K562 (cell line): ENCODE measurements at regions not wholly inside any gene's neighbourhood (a gene's known extent, or its start where the extent isn't known, plus 50 kb on each side); places are given as distances from the start of the nearest gene placed in this dataset.

ENCODE experiments used
- ARHGAP35 ChIP-seq: fragments of 450-650 bp; IDR thresholded peaks from 2 replicates; pipeline ENCODE4 v1.6.1; 2018; ENCODE audit not compliant: partially characterized antibody
- ARID3A ChIP-seq: IDR thresholded peaks from 2 replicates; pipeline ENCODE4 v1.6.1; 2012; ENCODE audit warnings: low read depth, low read length, improper control_type of control experiment, borderline replicate concordance
- BACH1 ChIP-seq: fragments of 200-800 bp; sonication (Bioruptor generic); IDR thresholded peaks from 2 replicates; pipeline ENCODE4 v1.6.1; 2016; ENCODE audit warnings: missing genetic modification characterization, missing compliant biosample characterization
- BRD4 ChIP-seq: fragments of 200-600 bp; sonication (generic); IDR thresholded peaks from 2 replicates; pipeline ENCODE4 v1.6.1; 2017; ENCODE audit warnings: inconsistent platforms
- CSDE1 ChIP-seq, 2 experiments: fragments of 450-650 bp; IDR thresholded peaks; 2 replicates each; pipeline ENCODE4 v1.6.1; 2016; ENCODE audit warnings: mild to moderate bottlenecking in 1 of 2
- DLX4 ChIP-seq: fragments of 250-450 bp; sonication (Bioruptor Pico); IDR thresholded peaks from 2 replicates; pipeline ENCODE4 v1.6.1; 2021; ENCODE audit warnings: mild to moderate bottlenecking
- E2F4 ChIP-seq: sonication (generic); formaldehyde crosslinking; IDR thresholded peaks from 2 replicates; pipeline ENCODE4 v1.8.0; 2022; ENCODE audit warnings: mild to moderate bottlenecking, low read depth, missing genetic modification reagents
- E4F1 ChIP-seq: fragments of 250-450 bp; sonication (Bioruptor Pico); IDR thresholded peaks from 2 replicates; pipeline ENCODE4 v1.5.0; 2021; ENCODE audit warnings: mild to moderate bottlenecking, borderline replicate concordance
- EHMT2 ChIP-seq: fragments of 450-650 bp; IDR thresholded peaks from 2 replicates; pipeline ENCODE4 v1.6.1; 2018; ENCODE audit warnings: antibody characterized with exemption
- ELF2 ChIP-seq: fragments of 250-450 bp; sonication (Bioruptor Pico); IDR thresholded peaks from 2 replicates; pipeline ENCODE4 v1.5.0; 2021; ENCODE audit warnings: mild to moderate bottlenecking
- EP400 ChIP-seq: fragments of 450-650 bp; IDR thresholded peaks from 2 replicates; pipeline ENCODE4 v1.6.1; 2017; ENCODE audit warnings: antibody characterized with exemption, mild to moderate bottlenecking, moderate library complexity
- ETV1 ChIP-seq: fragments of 450-650 bp; conservative IDR thresholded peaks from 2 replicates; pipeline ENCODE4 v1.6.1; 2016; ENCODE audit warnings: missing genetic modification characterization, control low read depth, low read depth, missing compliant biosample characterization
- HMBOX1 ChIP-seq: sonication (generic); IDR thresholded peaks from 2 replicates; pipeline ENCODE4 v1.6.1; 2016
- HNRNPL ChIP-seq: fragments of 200-400 bp; formaldehyde crosslinking; IDR thresholded peaks from 2 replicates; pipeline ENCODE4 v1.6.1; 2017; ENCODE audit warnings: low read depth, mild to moderate bottlenecking, low read length
- KLF1 ChIP-seq: fragments of 450-650 bp; IDR thresholded peaks from 2 replicates; pipeline ENCODE4 v1.6.1; 2016; ENCODE audit warnings: missing genetic modification characterization, missing compliant biosample characterization
- NCOA2 ChIP-seq, 2 experiments: fragments of 450-650 bp; IDR thresholded peaks; 2 replicates each; pipeline ENCODE4 v1.6.1; 2018; ENCODE audit warnings: mild to moderate bottlenecking in 2 of 2, moderate library complexity in 1 of 2; ENCODE audit not compliant: partially characterized antibody in 2 of 2
- NFATC3 ChIP-seq: fragments of 450-650 bp; IDR thresholded peaks from 2 replicates; pipeline ENCODE4 v1.6.1; 2017; ENCODE audit warnings: mild to moderate bottlenecking
- OTX1 ChIP-seq: fragments of 450-650 bp; formaldehyde crosslinking; IDR thresholded peaks from 2 replicates; pipeline ENCODE4 v1.4.0; 2022; ENCODE audit warnings: mild to moderate bottlenecking
- SP2 ChIP-seq: IDR thresholded peaks from 2 replicates; pipeline ENCODE4 v1.6.1; 2011; ENCODE audit warnings: mild to moderate bottlenecking, low read depth, low read length, moderate library complexity; ENCODE audit not compliant: poor library complexity, severe bottlenecking; ENCODE audit errors: extremely low read depth
- SRSF9 ChIP-seq: fragments of 200-400 bp; formaldehyde crosslinking; IDR thresholded peaks from 2 replicates; pipeline ENCODE4 v1.6.1; 2017; ENCODE audit warnings: low read depth, low read length, borderline replicate concordance
- ZBED1 ChIP-seq: IDR thresholded peaks from 2 replicates; pipeline ENCODE4 v1.6.1; 2014
- ZEB2 ChIP-seq: fragments of 450-650 bp; IDR thresholded peaks from 2 replicates; pipeline ENCODE4 v1.6.1; 2016

- TF ChIP-seq NFATC3 (peak; percentile 75; the same call in 1 of the 2 replicates), SP2 (no peak), OTX1 (CRISPR knock-in tag) (no peak), CSDE1 (IDR thresholded peaks at IDR 0.05) (no peak; a peak in 1 of 4 replicates), SRSF9 (no peak), KLF1 (no peak), ZEB2 (peak; percentile 67; the same call in 1 of the 2 replicates), DLX4 (no peak), BACH1 (0 out of 2 replicates have a peak, but pooled peaks have one; percentile 5), ELF2 (no peak), EP400 (peak; percentile 36; the same call in 1 of the 2 replicates), ARID3A (peak; percentile 100), E2F4 (CRISPR knock-in tag) (no peak), ZBED1 (0 out of 2 replicates have a peak, but pooled peaks have one; percentile 42), ETV1 (tag) (0 out of 2 replicates have a peak, but pooled peaks have one; percentile 17), EHMT2 (no peak), HNRNPL (no peak), HMBOX1 (peak; percentile 80), BRD4 (no peak), ARHGAP35 (no peak), NCOA2 (IDR thresholded peaks at IDR 0.05; ENCODE audit: partially characterized antibody in 2 of 2) (peak; percentile 80 to 92), E4F1 (no peak)
Measured at GRCh38 chr12:33587784-33588712, 148.4 kb upstream of the SYT10 start (continued).
